SK-N-MC (cell line): ENCODE measurements at regions not wholly inside any gene's neighbourhood (a gene's known extent, or its start where the extent isn't known, plus 50 kb on each side); places are given as distances from the start of the nearest gene placed in this dataset.
A peak's percentile ranks its signal among the peaks of the same experiment; 100 is the strongest.

Experiments used
- DNase-seq: peaks from one replicate; pipeline ENCODE4 v3.0.0-alpha.2; 2011; ENCODE audit warnings: low read depth, low spot score
- H3K27ac ChIP-seq: fragments of 200-600 bp; sonication (generic); 2 replicates; pipeline ENCODE4 v1.5.1; 2016; ENCODE audit warnings: mixed run types
- H3K36me3 ChIP-seq: fragments of 200-600 bp; sonication (generic); 2 replicates; pipeline ENCODE4 v1.6.1; 2017; ENCODE audit warnings: antibody characterized with exemption, low read length, mixed read lengths; ENCODE audit not compliant: insufficient read depth
- H3K4me3 ChIP-seq: fragments of 200-600 bp; sonication (generic); 2 replicates; pipeline ENCODE4 v1.5.1; 2016
- H3K9ac ChIP-seq: fragments of 200-600 bp; sonication (generic); 2 replicates; pipeline ENCODE4 v1.8.0; 2017; ENCODE audit warnings: mixed run types, mixed read lengths; ENCODE audit not compliant: insufficient read length
- H3K9me3 ChIP-seq: fragments of 200-600 bp; sonication (generic); 2 replicates; pipeline ENCODE4 v1.6.1; 2017; ENCODE audit warnings: low read depth, mild to moderate bottlenecking, antibody characterized with exemption, low read length, moderate library complexity, mixed read lengths
- EZH2 ChIP-seq: fragments of 200-600 bp; sonication (generic); IDR thresholded peaks from one replicate; pipeline ENCODE4 v1.6.1; 2017; ENCODE audit warnings: antibody characterized with exemption
- FOXP2 ChIP-seq: optimal IDR thresholded peaks from 2 replicates; pipeline ENCODE3; 2011; ENCODE audit warnings: mild to moderate bottlenecking, moderate library complexity; ENCODE audit not compliant: insufficient read depth; ENCODE audit errors: extremely low read length, control extremely low read depth
- POLR2AphosphoS5 ChIP-seq: IDR thresholded peaks from 2 replicates; pipeline ENCODE4 v1.6.1; 2012; ENCODE audit warnings: mild to moderate bottlenecking, low read depth, low read length, borderline replicate concordance

- TF ChIP-seq POLR2AphosphoS5 = no peak
- no peak for TF ChIP-seq FOXP2
- no peak for TF ChIP-seq EZH2
- Histone ChIP-seq H3K9me3 (no peaks in the 10 kb centered on the region; the same call in 1 of the 2 replicates), H3K36me3 (no peaks in the 10 kb centered on the region), H3K27ac (no peak overlapping the region), H3K4me3 (no peak overlapping the region), H3K9ac (no peak overlapping the region)
- DNase-seq = no peak
Observed at GRCh38 chr13:39881887-39882286, 226.4 kb downstream of the COG6 start.

GRCh38 chr13:39884166-39884565 is 228.7 kb downstream of the COG6 start:
- Histone ChIP-seq H3K9me3 (no peaks in the 10 kb centered on the region; the same call in 1 of the 2 replicates), H3K9ac (no peak overlapping the region), H3K36me3 (no peaks in the 10 kb centered on the region), H3K4me3 (no peak overlapping the region), H3K27ac (no peak overlapping the region)
- no peak for TF ChIP-seq FOXP2
- no peak for DNase-seq

GRCh38 chr13:39886336-39886735 is 230.9 kb downstream of the COG6 start:
- TF ChIP-seq POLR2AphosphoS5 (no peak), EZH2 (no peak), FOXP2 (no peak)
- no peak overlapping the region for H3K27ac ChIP-seq

GRCh38 chr13:39887387-39887786 is 231.9 kb downstream of the COG6 start:
- Histone ChIP-seq H3K9ac (no peak overlapping the region), H3K9me3 (no peaks in the 10 kb centered on the region; the same call in 1 of the 2 replicates), H3K36me3 (no peaks in the 10 kb centered on the region), H3K27ac (no peak overlapping the region), H3K4me3 (no peak overlapping the region)
- no peak for DNase-seq
- TF ChIP-seq FOXP2 (no peak), POLR2AphosphoS5 (no peak), EZH2 (no peak)

More at GRCh38 chr13:39886336-39886735, 230.9 kb downstream of the COG6 start:
- Histone ChIP-seq H3K36me3 (no peaks in the 10 kb centered on the region), H3K4me3 (no peak overlapping the region), H3K9ac (no peak overlapping the region), H3K9me3 (no peaks in the 10 kb centered on the region; the same call in 1 of the 2 replicates)
- DNase-seq = no peak

- DNase-seq = no peak
- Histone ChIP-seq H3K36me3 (no peaks in the 10 kb centered on the region), H3K27ac (peak overlapping the region; percentile 53; the same call in 1 of the 2 replicates), H3K9ac (peak overlapping the region; percentile 20), H3K4me3 (no peak overlapping the region), H3K9me3 (no peaks in the 10 kb centered on the region; the same call in 1 of the 2 replicates)
- TF ChIP-seq EZH2 (no peak), FOXP2 (no peak), POLR2AphosphoS5 (no peak)
Observed at GRCh38 chr13:39888865-39889810, 233.7 kb downstream of the COG6 start.

GRCh38 chr13:39890537-39890936 is 235.1 kb downstream of the COG6 start:
- DNase-seq = no peak
- H3K9me3 ChIP-seq = no peaks in the 10 kb centered on the region; the same call in 1 of the 2 replicates
- no peak for TF ChIP-seq FOXP2
- no peak for TF ChIP-seq EZH2
- no peak overlapping the region for H3K4me3 ChIP-seq
- H3K27ac ChIP-seq = peak overlapping the region; percentile 97; the same call in 1 of the 2 replicates
- H3K36me3 ChIP-seq = no peaks in the 10 kb centered on the region
- H3K9ac ChIP-seq = no peak overlapping the region

- no peaks in the 10 kb centered on the region for H3K36me3 ChIP-seq
- no peaks in the 10 kb centered on the region for H3K9me3 ChIP-seq
- TF ChIP-seq EZH2 = no peak
- peak; percentile 63 for TF ChIP-seq POLR2AphosphoS5
- peak overlapping the region; percentile 51 for H3K9ac ChIP-seq
- peak overlapping the region; percentile 97 for H3K27ac ChIP-seq
- H3K4me3 ChIP-seq = peak overlapping the region; percentile 72
- DNase-seq = peak; percentile 72
Observed at GRCh38 chr13:39892721-39893685, 237.5 kb downstream of the COG6 start.

GRCh38 chr13:39893808-39894207 is 238.3 kb downstream of the COG6 start:
- DNase-seq = no peak
- TF ChIP-seq FOXP2 (no peak), EZH2 (no peak), POLR2AphosphoS5 (no peak)
- H3K4me3 ChIP-seq = no peak overlapping the region

More at GRCh38 chr13:39893808-39894207, 238.3 kb downstream of the COG6 start:
- Histone ChIP-seq H3K9me3 (no peaks in the 10 kb centered on the region), H3K36me3 (no peaks in the 10 kb centered on the region), H3K9ac (peak overlapping the region; percentile 28), H3K27ac (peak overlapping the region; percentile 97)
